SK-N-SH treated with all-trans-retinoic acid at 6 μM for 48 hours (cell line): ENCODE measurements at regions not wholly inside any gene's neighbourhood (a gene's known extent, or its start where the extent isn't known, plus 50 kb on each side); places are given as distances from the start of the nearest gene placed in this dataset.

ENCODE experiments used
- CSDC2 ChIP-seq: fragments of 250-450 bp; sonication (Bioruptor Pico); IDR thresholded peaks from 2 replicates; pipeline ENCODE4 v1.5.0; 2020; ENCODE audit warnings: mild to moderate bottlenecking, moderate library complexity
- OSR1 ChIP-seq: fragments of 250-450 bp; sonication (Bioruptor Pico); IDR thresholded peaks from 2 replicates; pipeline ENCODE4 v1.8.0; 2022; ENCODE audit warnings: moderate library complexity, mild to moderate bottlenecking, inconsistent platforms
- PPARA ChIP-seq: fragments of 250-450 bp; sonication (Bioruptor Pico); IDR thresholded peaks from 2 replicates; pipeline ENCODE4 v1.5.0; 2020; ENCODE audit warnings: mild to moderate bottlenecking, borderline replicate concordance
- SNAI2 ChIP-seq: fragments of 250-450 bp; sonication (Bioruptor Pico); IDR thresholded peaks from 2 replicates; pipeline ENCODE4 v1.5.0; 2020; ENCODE audit warnings: mild to moderate bottlenecking, moderate library complexity
- ZFP30 ChIP-seq: fragments of 450-650 bp; formaldehyde crosslinking; IDR thresholded peaks from 2 replicates; pipeline ENCODE4 v1.5.0; 2022; ENCODE audit warnings: mild to moderate bottlenecking, moderate library complexity
- ZNF70 ChIP-seq: fragments of 450-650 bp; formaldehyde crosslinking; IDR thresholded peaks from 2 replicates; pipeline ENCODE4 v1.5.0; 2020; ENCODE audit warnings: mild to moderate bottlenecking, moderate library complexity
- ZNF8 ChIP-seq: fragments of 450-650 bp; formaldehyde crosslinking; IDR thresholded peaks from 2 replicates; pipeline ENCODE4 v1.5.0; 2020; ENCODE audit warnings: mild to moderate bottlenecking, moderate library complexity
- TF ChIP-seq, protein P1 (sequence below): fragments of 250-450 bp; sonication (Bioruptor Pico); IDR thresholded peaks from 2 replicates; pipeline ENCODE4 v1.5.1; 2020; ENCODE audit warnings: low read depth, mild to moderate bottlenecking, moderate library complexity
- TF ChIP-seq, protein P2 (sequence below): fragments of 250-450 bp; sonication (Bioruptor Pico); IDR thresholded peaks from 2 replicates; pipeline ENCODE4 v1.8.0; 2020; ENCODE audit warnings: mild to moderate bottlenecking, moderate library complexity, borderline replicate concordance

DNA sequence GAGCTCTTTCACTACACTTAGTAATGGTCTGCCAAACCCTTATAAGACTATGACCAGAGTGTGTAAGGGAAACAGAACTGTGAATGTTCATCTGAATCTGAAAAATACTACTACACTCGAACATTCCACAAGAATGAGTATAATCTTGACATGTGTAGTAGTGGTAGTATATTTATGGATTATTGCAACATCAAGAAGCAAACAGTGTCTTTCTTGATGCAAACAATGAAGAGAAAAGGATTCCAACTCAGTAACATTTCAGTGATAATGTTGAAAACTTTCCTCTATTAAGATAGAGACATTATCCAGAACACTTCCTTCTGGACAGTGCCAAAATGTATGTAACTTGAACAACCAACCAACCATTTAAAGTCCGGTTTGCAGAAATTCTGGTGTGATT, 394.7 kb upstream of the CPEB2 start:
- TF ChIP-seq, protein P1, sequence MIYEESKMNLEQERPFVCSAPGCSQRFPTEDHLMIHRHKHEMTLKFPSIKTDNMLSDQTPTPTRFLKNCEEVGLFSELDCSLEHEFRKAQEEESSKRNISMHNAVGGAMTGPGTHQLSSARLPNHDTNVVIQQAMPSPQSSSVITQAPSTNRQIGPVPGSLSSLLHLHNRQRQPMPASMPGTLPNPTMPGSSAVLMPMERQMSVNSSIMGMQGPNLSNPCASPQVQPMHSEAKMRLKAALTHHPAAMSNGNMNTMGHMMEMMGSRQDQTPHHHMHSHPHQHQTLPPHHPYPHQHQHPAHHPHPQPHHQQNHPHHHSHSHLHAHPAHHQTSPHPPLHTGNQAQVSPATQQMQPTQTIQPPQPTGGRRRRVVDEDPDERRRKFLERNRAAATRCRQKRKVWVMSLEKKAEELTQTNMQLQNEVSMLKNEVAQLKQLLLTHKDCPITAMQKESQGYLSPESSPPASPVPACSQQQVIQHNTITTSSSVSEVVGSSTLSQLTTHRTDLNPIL (CRISPR knock-in tag) = no peak
- TF ChIP-seq ZNF8 (CRISPR knock-in tag) (no peak), OSR1 (CRISPR knock-in tag) (no peak), SNAI2 (CRISPR knock-in tag) (no peak), PPARA (CRISPR knock-in tag) (no peak), ZFP30 (CRISPR knock-in tag) (no peak), CSDC2 (no peak), ZNF70 (CRISPR knock-in tag) (no peak)
- TF ChIP-seq, protein P2, sequence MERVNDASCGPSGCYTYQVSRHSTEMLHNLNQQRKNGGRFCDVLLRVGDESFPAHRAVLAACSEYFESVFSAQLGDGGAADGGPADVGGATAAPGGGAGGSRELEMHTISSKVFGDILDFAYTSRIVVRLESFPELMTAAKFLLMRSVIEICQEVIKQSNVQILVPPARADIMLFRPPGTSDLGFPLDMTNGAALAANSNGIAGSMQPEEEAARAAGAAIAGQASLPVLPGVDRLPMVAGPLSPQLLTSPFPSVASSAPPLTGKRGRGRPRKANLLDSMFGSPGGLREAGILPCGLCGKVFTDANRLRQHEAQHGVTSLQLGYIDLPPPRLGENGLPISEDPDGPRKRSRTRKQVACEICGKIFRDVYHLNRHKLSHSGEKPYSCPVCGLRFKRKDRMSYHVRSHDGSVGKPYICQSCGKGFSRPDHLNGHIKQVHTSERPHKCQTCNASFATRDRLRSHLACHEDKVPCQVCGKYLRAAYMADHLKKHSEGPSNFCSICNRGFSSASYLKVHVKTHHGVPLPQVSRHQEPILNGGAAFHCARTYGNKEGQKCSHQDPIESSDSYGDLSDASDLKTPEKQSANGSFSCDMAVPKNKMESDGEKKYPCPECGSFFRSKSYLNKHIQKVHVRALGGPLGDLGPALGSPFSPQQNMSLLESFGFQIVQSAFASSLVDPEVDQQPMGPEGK (CRISPR knock-in tag) = no peak
